Neural progenitor cell (in vitro differentiated cells): ENCODE measurements at regions not wholly inside any gene's neighbourhood (a gene's known extent, or its start where the extent isn't known, plus 50 kb on each side); places are given as distances from the start of the nearest gene placed in this dataset.

Experiments used
- DNase-seq: peaks from one replicate; pipeline ENCODE4 v3.0.0-alpha.2; 2016; ENCODE audit warnings: low spot score
- H2AFZ ChIP-seq: fragments of 200-600 bp; sonication (generic); replicated peaks from 2 replicates; pipeline ENCODE4 v1.6.1; 2016; ENCODE audit warnings: antibody characterized with exemption
- H3F3A ChIP-seq: fragments of 200-600 bp; sonication (generic); 2 replicates; pipeline ENCODE4 v1.6.1; 2016; ENCODE audit warnings: antibody characterized with exemption, low read depth
- H3K27ac ChIP-seq: fragments of 200-600 bp; sonication (generic); 2 replicates; pipeline ENCODE4 v1.5.1; 2016; ENCODE audit warnings: mild to moderate bottlenecking
- H3K27me3 ChIP-seq: fragments of 200-600 bp; sonication (generic); 2 replicates; pipeline ENCODE4 v1.6.1; 2016; ENCODE audit warnings: mild to moderate bottlenecking, moderate library complexity
- H3K36me3 ChIP-seq: fragments of 200-600 bp; sonication (generic); 2 replicates; pipeline ENCODE4 v1.5.1; 2016
- H3K4me1 ChIP-seq: fragments of 200-600 bp; sonication (generic); 2 replicates; pipeline ENCODE4 v1.6.1; 2016; ENCODE audit warnings: mixed run types
- H3K4me2 ChIP-seq: fragments of 200-600 bp; sonication (generic); 2 replicates; pipeline ENCODE4 v1.6.1; 2016
- H3K4me3 ChIP-seq: fragments of 200-600 bp; sonication (generic); 2 replicates; pipeline ENCODE4 v1.5.1; 2016
- H3K79me2 ChIP-seq: fragments of 200-600 bp; sonication (generic); 2 replicates; pipeline ENCODE4 v1.6.1; 2016; ENCODE audit warnings: low read depth
- H3K9ac ChIP-seq: fragments of 200-600 bp; sonication (generic); 2 replicates; pipeline ENCODE4 v1.6.1; 2016
- H3K9me3 ChIP-seq: fragments of 200-600 bp; sonication (generic); 2 replicates; pipeline ENCODE4 v1.5.1; 2016; ENCODE audit warnings: low read depth
- H4K20me1 ChIP-seq: fragments of 200-600 bp; sonication (generic); 2 replicates; pipeline ENCODE4 v1.6.1; 2016; ENCODE audit warnings: low read depth
- H3K27ac Mint-ChIP-seq: 3 replicates; pipeline ENCODE4 v1.8.0; 2021; ENCODE audit warnings: mixed read lengths
- H3K27me3 Mint-ChIP-seq: 2 replicates; pipeline ENCODE4 v1.8.0; 2022; ENCODE audit warnings: low read depth, mild to moderate bottlenecking, inconsistent platforms, moderate library complexity, mixed read lengths; ENCODE audit not compliant: insufficient read depth
- H3K36me3 Mint-ChIP-seq: 3 replicates; pipeline ENCODE4 v1.8.0; 2021; ENCODE audit warnings: mixed read lengths
- H3K4me1 Mint-ChIP-seq: 3 replicates; pipeline ENCODE4 v1.8.0; 2021; ENCODE audit warnings: mixed read lengths
- H3K4me3 Mint-ChIP-seq: 3 replicates; pipeline ENCODE4 v1.8.0; 2021; ENCODE audit warnings: mild to moderate bottlenecking, moderate library complexity, mixed read lengths
- H3K9me3 Mint-ChIP-seq: 3 replicates; pipeline ENCODE4 v1.8.0; 2020; ENCODE audit warnings: mixed read lengths
- CTCF ChIP-seq: fragments of 200-600 bp; sonication (generic); IDR thresholded peaks from 2 replicates; pipeline ENCODE4 v1.5.1; 2017; ENCODE audit warnings: antibody characterized with exemption, mild to moderate bottlenecking
- EZH2 ChIP-seq: fragments of 200-600 bp; sonication (generic); IDR thresholded peaks from 2 replicates; pipeline ENCODE4 v1.6.1; 2017; ENCODE audit warnings: antibody characterized with exemption, mild to moderate bottlenecking, moderate library complexity
- EZH2phosphoT487 ChIP-seq: fragments of 200-600 bp; sonication (generic); IDR thresholded peaks from 2 replicates; pipeline ENCODE4 v1.6.1; 2017; ENCODE audit warnings: antibody characterized with exemption

- peaks cover 8% of the 10 kb centered on the region for H3K4me1 Mint-ChIP-seq
- H4K20me1 ChIP-seq: no peaks in the 10 kb centered on the region
- H3K4me3 ChIP-seq: no peak overlapping the region
- H3K4me1 ChIP-seq: no peaks in the 10 kb centered on the region
- no peaks in the 10 kb centered on the region for H3K36me3 Mint-ChIP-seq
- peaks cover under 1% of the 10 kb centered on the region for H3K27me3 Mint-ChIP-seq
- no peak for DNase-seq
- no peaks in the 10 kb centered on the region for H3K36me3 ChIP-seq
- H3K9ac ChIP-seq: no peak overlapping the region
- H3K27ac Mint-ChIP-seq: no peak overlapping the region
- no peaks in the 10 kb centered on the region for H3F3A ChIP-seq
- no peak overlapping the region for H2AFZ ChIP-seq
- no peaks in the 10 kb centered on the region for H3K9me3 Mint-ChIP-seq
- TF ChIP-seq CTCF: no peak
- TF ChIP-seq EZH2phosphoT487: no peak
- TF ChIP-seq EZH2: no peak
- no peak overlapping the region for H3K4me2 ChIP-seq
- H3K9me3 ChIP-seq: no peaks in the 10 kb centered on the region
- H3K79me2 ChIP-seq: no peaks in the 10 kb centered on the region
- no peak overlapping the region for H3K27ac ChIP-seq
- H3K4me3 Mint-ChIP-seq: no peak overlapping the region
- H3K27me3 ChIP-seq: no peaks in the 10 kb centered on the region
Observed at GRCh38 chr16:73369851-73370250, 321.9 kb upstream of the ZFHX3 start.

GRCh38 chr16:73368715-73369114, 320.8 kb upstream of the ZFHX3 start:
- Mint-ChIP-seq H3K4me1 (peaks cover 8% of the 10 kb centered on the region), H3K27ac (no peak overlapping the region), H3K4me3 (no peak overlapping the region), H3K27me3 (peaks cover 2% of the 10 kb centered on the region), H3K36me3 (no peaks in the 10 kb centered on the region), H3K9me3 (no peaks in the 10 kb centered on the region)
- Histone ChIP-seq H3K4me2 (no peak overlapping the region), H3K27ac (no peak overlapping the region), H3K27me3 (no peaks in the 10 kb centered on the region), H3K9me3 (no peaks in the 10 kb centered on the region), H3K9ac (no peak overlapping the region), H2AFZ (no peak overlapping the region), H3F3A (no peaks in the 10 kb centered on the region), H3K79me2 (no peaks in the 10 kb centered on the region), H3K36me3 (no peaks in the 10 kb centered on the region), H3K4me3 (no peak overlapping the region), H4K20me1 (no peaks in the 10 kb centered on the region), H3K4me1 (no peaks in the 10 kb centered on the region)
- TF ChIP-seq EZH2phosphoT487 (no peak), CTCF (no peak), EZH2 (no peak)
- DNase-seq: no peak

- peaks cover 4% of the 10 kb centered on the region for H3K4me1 Mint-ChIP-seq
- no peaks in the 10 kb centered on the region for H3K36me3 ChIP-seq
- no peak overlapping the region for H2AFZ ChIP-seq
- H3K9ac ChIP-seq: no peak overlapping the region
- no peaks in the 10 kb centered on the region for H4K20me1 ChIP-seq
- H3K27me3 Mint-ChIP-seq: peaks cover 2% of the 10 kb centered on the region
- DNase-seq: no peak
- H3K4me3 ChIP-seq: no peak overlapping the region
- H3K27ac ChIP-seq: no peak overlapping the region
- no peaks in the 10 kb centered on the region for H3F3A ChIP-seq
- no peak for TF ChIP-seq CTCF
- TF ChIP-seq EZH2: no peak
- TF ChIP-seq EZH2phosphoT487: no peak
- no peaks in the 10 kb centered on the region for H3K9me3 ChIP-seq
- no peak overlapping the region for H3K4me3 Mint-ChIP-seq
- H3K27ac Mint-ChIP-seq: no peak overlapping the region
- no peaks in the 10 kb centered on the region for H3K79me2 ChIP-seq
- no peaks in the 10 kb centered on the region for H3K9me3 Mint-ChIP-seq
- H3K36me3 Mint-ChIP-seq: no peaks in the 10 kb centered on the region
- no peaks in the 10 kb centered on the region for H3K27me3 ChIP-seq
- H3K4me1 ChIP-seq: no peaks in the 10 kb centered on the region
- no peak overlapping the region for H3K4me2 ChIP-seq
Observed at GRCh38 chr16:73365016-73365551, 317.2 kb upstream of the ZFHX3 start.
